IPS-20b (cell line): ENCODE measurements at regions not wholly inside any gene's neighbourhood (a gene's known extent, or its start where the extent isn't known, plus 50 kb on each side); places are given as distances from the start of the nearest gene placed in this dataset.

Source experiments
- H3K27ac ChIP-seq: one replicate; pipeline ENCODE4 v1.5.1; 2013; ENCODE audit warnings: low read length
- H3K27me3 ChIP-seq: 2 replicates; pipeline ENCODE4 v1.6.1; 2013; ENCODE audit warnings: mild to moderate bottlenecking, low read length, inconsistent platforms; ENCODE audit not compliant: insufficient read depth
- H3K36me3 ChIP-seq: 2 replicates; pipeline ENCODE4 v1.6.1; 2013; ENCODE audit warnings: low read depth, mild to moderate bottlenecking, inconsistent platforms, low read length, moderate library complexity; ENCODE audit not compliant: insufficient read depth
- H3K4me1 ChIP-seq: 2 replicates; pipeline ENCODE4 v1.6.1; 2013; ENCODE audit warnings: mild to moderate bottlenecking, control low read depth, inconsistent platforms, low read length, moderate library complexity; ENCODE audit not compliant: insufficient read depth
- H3K4me3 ChIP-seq: 2 replicates; pipeline ENCODE4 v1.5.1; 2013; ENCODE audit warnings: mild to moderate bottlenecking, low read length, inconsistent platforms
- H3K9ac ChIP-seq: 2 replicates; pipeline ENCODE4 v1.6.1; 2013; ENCODE audit warnings: low read depth, mild to moderate bottlenecking, inconsistent platforms, low read length, moderate library complexity
- H3K9me3 ChIP-seq: 2 replicates; pipeline ENCODE4 v1.6.1; 2013; ENCODE audit warnings: mild to moderate bottlenecking, low read depth, low read length, inconsistent platforms; ENCODE audit not compliant: insufficient read depth

DNA sequence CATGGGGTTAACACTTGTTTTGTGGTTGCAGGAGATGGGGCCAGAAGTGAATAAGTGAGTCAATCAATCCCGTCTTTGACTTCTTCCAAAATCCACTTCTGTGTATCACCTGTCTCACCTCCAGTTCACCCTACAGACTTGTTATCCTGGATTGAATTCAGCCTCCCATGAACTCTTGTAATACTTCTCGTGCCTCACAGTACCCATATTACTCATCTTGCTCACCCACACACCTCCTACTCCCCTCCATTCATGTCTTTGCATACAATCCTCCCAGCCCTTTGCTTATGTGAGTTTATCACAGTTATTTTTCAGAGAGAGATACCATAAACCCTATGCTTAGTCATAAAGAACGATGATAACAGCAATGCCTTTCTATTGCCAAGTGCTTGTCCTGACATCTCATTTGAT is 52.9 kb upstream of the PAPPA start:
- H3K36me3 ChIP-seq, result no peaks in the 10 kb centered on the region
- no peak overlapping the region for H3K9ac ChIP-seq
- H3K27me3 ChIP-seq, result no peaks in the 10 kb centered on the region
- no peak overlapping the region for H3K27ac ChIP-seq
- H3K4me3 ChIP-seq, result no peak overlapping the region
- H3K4me1 ChIP-seq, result peaks cover 6% of the 10 kb centered on the region; the same call in 1 of the 2 replicates
- no peaks in the 10 kb centered on the region for H3K9me3 ChIP-seq

DNA sequence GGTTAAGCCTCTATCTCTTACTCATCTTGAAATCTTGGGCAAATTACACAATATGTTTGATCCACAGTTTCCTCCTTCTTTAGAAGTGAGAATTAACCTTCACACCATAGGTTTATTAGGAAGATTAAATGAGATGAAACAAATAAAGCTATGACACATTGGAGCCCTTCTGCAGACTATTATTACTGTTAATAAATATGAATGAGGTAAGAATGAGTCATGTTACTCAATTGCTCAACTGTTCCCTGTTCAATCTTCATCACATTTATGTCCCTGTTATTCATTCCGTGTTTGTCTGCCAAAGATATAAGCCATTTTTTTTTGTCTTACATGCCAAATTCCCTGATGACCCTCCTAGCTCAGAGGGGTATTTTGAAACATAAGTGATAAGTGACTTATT is 52.1 kb upstream of the PAPPA start:
- H3K9ac ChIP-seq, result no peak overlapping the region
- H3K9me3 ChIP-seq, result no peaks in the 10 kb centered on the region
- no peak overlapping the region for H3K27ac ChIP-seq
- no peak overlapping the region for H3K4me3 ChIP-seq
- H3K27me3 ChIP-seq, result no peaks in the 10 kb centered on the region
- no peaks in the 10 kb centered on the region for H3K36me3 ChIP-seq
- peaks cover 6% of the 10 kb centered on the region; the same call in 1 of the 2 replicates for H3K4me1 ChIP-seq

DNA sequence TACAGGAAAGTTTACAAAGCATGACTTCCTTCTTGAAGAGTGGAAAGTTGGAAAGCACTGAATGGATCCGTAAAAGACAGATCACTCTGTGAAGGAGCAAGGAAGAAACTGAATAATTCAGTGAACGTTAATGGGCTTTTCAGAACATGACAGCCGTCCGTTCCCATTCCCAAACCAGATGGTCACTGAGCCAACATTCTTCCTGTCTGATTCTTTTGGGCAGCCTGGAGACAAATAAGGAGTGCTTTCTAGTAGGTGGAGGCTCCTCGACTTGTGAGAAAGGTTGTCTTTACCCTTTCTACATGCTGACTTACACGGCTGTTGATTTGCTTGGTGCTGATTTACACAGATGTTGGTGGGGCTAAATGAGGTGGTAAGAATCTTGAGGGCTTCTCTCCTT is 51.0 kb upstream of the PAPPA start:
- H3K27ac ChIP-seq, result no peak overlapping the region
- H3K36me3 ChIP-seq, result no peaks in the 10 kb centered on the region
- H3K4me1 ChIP-seq, result no peaks in the 10 kb centered on the region
- no peak overlapping the region for H3K9ac ChIP-seq
- H3K9me3 ChIP-seq, result no peaks in the 10 kb centered on the region
- H3K4me3 ChIP-seq, result no peak overlapping the region
- H3K27me3 ChIP-seq, result no peaks in the 10 kb centered on the region
